NCI-H2227 (cell line): ENCODE measurements at regions not wholly inside any gene's neighbourhood (a gene's known extent, or its start where the extent isn't known, plus 50 kb on each side); places are given as distances from the start of the nearest gene placed in this dataset.
A peak's percentile ranks its signal among the peaks of the same experiment; 100 is the strongest.
"Not testable (repeated sequence)": the region's sequence is repeated elsewhere in the genome, so short reads cannot be mapped to it uniquely, and the experiment has no call there.

Source experiments
- DNase-seq: peaks from one replicate; lab custom pipeline; 2025; ENCODE audit not compliant: unreplicated experiment; lab: John Stamatoyannopoulos, UW

GRCh38 chr5:112472614-112473013, 53.5 kb upstream of the EPB41L4A start:
- DNase-seq: no peak

GRCh38 chr5:112473989-112474388, 54.9 kb upstream of the EPB41L4A start:
- DNase-seq: no peak

- DNase-seq: no peak
Observed at GRCh38 chr5:112475747-112476365, 56.8 kb upstream of the EPB41L4A start.

- no peak for DNase-seq
Observed at GRCh38 chr5:112479418-112479817, 60.3 kb upstream of the EPB41L4A start.

GRCh38 chr5:112480501-112480900, 61.4 kb upstream of the EPB41L4A start:
- no peak for DNase-seq

GRCh38 chr5:112483704-112484103, 64.6 kb upstream of the EPB41L4A start:
- no peak for DNase-seq

GRCh38 chr5:112485934-112486355, 66.9 kb upstream of the EPB41L4A start:
- no peak for DNase-seq

GRCh38 chr5:112491257-112491656, 72.2 kb upstream of the EPB41L4A start:
- DNase-seq: no peak

GRCh38 chr5:112492291-112492690, 73.2 kb upstream of the EPB41L4A start:
- DNase-seq: peak; percentile 39

- DNase-seq: not testable (repeated sequence)
Observed at GRCh38 chr5:112503749-112504501, 84.8 kb upstream of the EPB41L4A start.

GRCh38 chr5:112509097-112509496, 90.0 kb upstream of the EPB41L4A start:
- DNase-seq: not testable (repeated sequence)

- no peak for DNase-seq
Observed at GRCh38 chr5:112511920-112512319, 92.8 kb upstream of the EPB41L4A start.

- no peak for DNase-seq
Observed at GRCh38 chr5:112512901-112513300, 93.8 kb upstream of the EPB41L4A start.

- no peak for DNase-seq
Observed at GRCh38 chr5:112514111-112514510, 95.0 kb upstream of the EPB41L4A start.

GRCh38 chr5:112520474-112520873, 101.4 kb upstream of the EPB41L4A start:
- DNase-seq: not testable (repeated sequence)

- DNase-seq: not testable (repeated sequence)
Observed at GRCh38 chr5:112522891-112523673, 104.0 kb upstream of the EPB41L4A start.

- not testable (repeated sequence) for DNase-seq
Observed at GRCh38 chr5:112523674-112524263, 104.7 kb upstream of the EPB41L4A start.

- DNase-seq: no peak
Observed at GRCh38 chr5:112525217-112525616, 106.1 kb upstream of the EPB41L4A start.

- no peak for DNase-seq
Observed at GRCh38 chr5:112528928-112529327, 109.9 kb upstream of the EPB41L4A start.

GRCh38 chr5:112529525-112529924, 110.4 kb upstream of the EPB41L4A start:
- no peak for DNase-seq

- no peak for DNase-seq
Observed at GRCh38 chr5:112532654-112533360, 113.7 kb upstream of the EPB41L4A start.
